Liver (tissue), 8 donors: ENCODE measurements at regions not wholly inside any gene's neighbourhood (a gene's known extent, or its start where the extent isn't known, plus 50 kb on each side); places are given as distances from the start of the nearest gene placed in this dataset.

ENCODE experiments used
- DNase-seq: peaks from one replicate; pipeline ENCODE4 v3.0.0-alpha.2; 2017; ENCODE audit warnings: low spot score
- H3K27ac ChIP-seq, 2 donors: one replicate each; pipeline ENCODE4 v1.7.0; 2013; ENCODE audit warnings: inconsistent platforms in 2 of 2, low read length in 2 of 2, control low read depth in 1 of 2, low read depth in 1 of 2, mild to moderate bottlenecking in 1 of 2
- H3K27me3 ChIP-seq, 4 donors: one replicate each; pipeline versions ENCODE4 v1.6.1 to v1.7.0; 2013; ENCODE audit warnings: low read length in 3 of 4, inconsistent platforms in 1 of 4, mild to moderate bottlenecking in 1 of 4, moderate library complexity in 1 of 4; ENCODE audit not compliant: control insufficient read depth in 4 of 4, insufficient read depth in 4 of 4
- H3K36me3 ChIP-seq, 4 donors: one replicate each; pipeline versions ENCODE4 v1.6.1 to v1.7.0; 2013; ENCODE audit warnings: low read length in 3 of 4, mild to moderate bottlenecking in 3 of 4, low read depth in 1 of 4, moderate library complexity in 1 of 4; ENCODE audit not compliant: control insufficient read depth in 4 of 4, insufficient read depth in 3 of 4
- H3K4me1 ChIP-seq, 4 donors: one replicate each; pipeline versions ENCODE4 v1.6.1 to v1.7.0; 2013; ENCODE audit warnings: low read length in 3 of 4, mild to moderate bottlenecking in 3 of 4, moderate library complexity in 1 of 4; ENCODE audit not compliant: control insufficient read depth in 4 of 4, insufficient read depth in 4 of 4
- H3K4me3 ChIP-seq, 3 donors: one replicate each; pipeline versions ENCODE4 v1.6.1 to v1.7.0; 2013; ENCODE audit warnings: low read length in 3 of 3, control low read depth in 1 of 3, low read depth in 1 of 3, mild to moderate bottlenecking in 1 of 3
- H3K9ac ChIP-seq, 2 donors: one replicate each; pipeline ENCODE4 v1.7.0; 2013; ENCODE audit warnings: low read length in 2 of 2, mild to moderate bottlenecking in 2 of 2, moderate library complexity in 2 of 2, control low read depth in 1 of 2, low read depth in 1 of 2
- H3K9me3 ChIP-seq, 4 donors: one replicate each; pipeline versions ENCODE4 v1.6.1 to v1.7.0; 2013; ENCODE audit warnings: low read length in 3 of 4; ENCODE audit not compliant: control insufficient read depth in 4 of 4
- CTCF ChIP-seq: fragments of 150-350 bp; IDR thresholded peaks from 2 replicates; pipeline ENCODE4 v1.5.1; 2017; ENCODE audit warnings: improper control_type of control experiment, low read depth, low read length; ENCODE audit not compliant: missing input control
- EGR1 ChIP-seq, 2 donors: IDR thresholded peaks; 2 replicates each; pipeline ENCODE4 v1.6.1; 2016 to 2018; ENCODE audit warnings: antibody characterized with exemption in 2 of 2, low read depth in 2 of 2
- FOXA2 ChIP-seq: IDR thresholded peaks from 2 replicates; pipeline ENCODE4 v1.6.1; 2016; ENCODE audit warnings: antibody characterized with exemption
- HNF4A ChIP-seq, 2 donors: conservative IDR thresholded peaks; 2 replicates each; pipeline ENCODE4 v1.6.1; 2016; ENCODE audit warnings: antibody characterized with exemption in 2 of 2, mild to moderate bottlenecking in 2 of 2
- MAX ChIP-seq: IDR thresholded peaks from 2 replicates; pipeline ENCODE4 v1.6.1; 2016; ENCODE audit warnings: antibody characterized with exemption
- NR2F2 ChIP-seq: IDR thresholded peaks from 2 replicates; pipeline ENCODE4 v1.6.1; 2016; ENCODE audit warnings: antibody characterized with exemption
- REST ChIP-seq: IDR thresholded peaks from 2 replicates; pipeline ENCODE4 v1.6.1; 2016; ENCODE audit warnings: antibody characterized with exemption, mild to moderate bottlenecking
- SP1 ChIP-seq: IDR thresholded peaks from 2 replicates; pipeline ENCODE4 v1.6.1; 2018; ENCODE audit warnings: antibody characterized with exemption, mild to moderate bottlenecking
- WGBS: extraction: QIAGEN DNeasy Blood & Tissue Kit; methylation state at CpG from one replicate; pipeline ENCODE4 v1.1.7; 2013; 5-methylcytosine and 5-hydroxymethylcytosine counted together
- donor health status: healthy.
- donor health status: healthy.
- donor health status: healthy.
- donor health status: healthy.
- donor health status: healthy.

GRCh38 chr21:29436650-29437049, 137.9 kb downstream of the BACH1 start (continued):
- no peak for TF ChIP-seq CTCF

- DNase-seq, result no peak
- no peak for TF ChIP-seq REST
- TF ChIP-seq CTCF, result no peak
- no peak for TF ChIP-seq HNF4A (conservative IDR thresholded peaks at IDR 0.05)
- no peak for TF ChIP-seq EGR1 (IDR thresholded peaks at IDR 0.05; ENCODE audit: low read depth in 2 of 2)
- TF ChIP-seq FOXA2, result no peak
- TF ChIP-seq SP1, result no peak
- no peak for TF ChIP-seq NR2F2
- WGBS, result 80% methylated on average over 3 of the region's 3 CpGs
Observed at GRCh38 chr21:29441651-29442050, 142.9 kb downstream of the BACH1 start.

GRCh38 chr21:29443411-29444010, 144.8 kb downstream of the BACH1 start:
- no peak overlapping the region for H3K9ac ChIP-seq
- H3K27me3 ChIP-seq, result no peaks in the 10 kb centered on the region
- H3K4me3 ChIP-seq, result no peak overlapping the region
- 100% methylated on average over 1 of the region's 1 CpG for whole genome bisulfite sequencing
- no peaks in the 10 kb centered on the region for H3K4me1 ChIP-seq
- H3K36me3 ChIP-seq, result no peaks in the 10 kb centered on the region
- TF ChIP-seq MAX, result no peak
- TF ChIP-seq NR2F2, result no peak
- H3K27ac ChIP-seq, result no peak overlapping the region
- DNase-seq, result no peak
- H3K9me3 ChIP-seq, result peaks cover 0 to 3% (median 0%) of the 10 kb centered on the region in 4 donors

More at GRCh38 chr21:29441651-29442050, 142.9 kb downstream of the BACH1 start:
- no peak overlapping the region for H3K4me3 ChIP-seq
- H3K9ac ChIP-seq, result no peak overlapping the region
- no peaks in the 10 kb centered on the region for H3K36me3 ChIP-seq
- H3K4me1 ChIP-seq, result no peaks in the 10 kb centered on the region
- no peaks in the 10 kb centered on the region for H3K9me3 ChIP-seq
- H3K27ac ChIP-seq, result no peak overlapping the region
- no peaks in the 10 kb centered on the region for H3K27me3 ChIP-seq
